ENCODE measurements at regions not wholly inside any gene's neighbourhood (a gene's known extent, or its start where the extent isn't known, plus 50 kb on each side); places are given as distances from the start of the nearest gene placed in this dataset.

DNA sequence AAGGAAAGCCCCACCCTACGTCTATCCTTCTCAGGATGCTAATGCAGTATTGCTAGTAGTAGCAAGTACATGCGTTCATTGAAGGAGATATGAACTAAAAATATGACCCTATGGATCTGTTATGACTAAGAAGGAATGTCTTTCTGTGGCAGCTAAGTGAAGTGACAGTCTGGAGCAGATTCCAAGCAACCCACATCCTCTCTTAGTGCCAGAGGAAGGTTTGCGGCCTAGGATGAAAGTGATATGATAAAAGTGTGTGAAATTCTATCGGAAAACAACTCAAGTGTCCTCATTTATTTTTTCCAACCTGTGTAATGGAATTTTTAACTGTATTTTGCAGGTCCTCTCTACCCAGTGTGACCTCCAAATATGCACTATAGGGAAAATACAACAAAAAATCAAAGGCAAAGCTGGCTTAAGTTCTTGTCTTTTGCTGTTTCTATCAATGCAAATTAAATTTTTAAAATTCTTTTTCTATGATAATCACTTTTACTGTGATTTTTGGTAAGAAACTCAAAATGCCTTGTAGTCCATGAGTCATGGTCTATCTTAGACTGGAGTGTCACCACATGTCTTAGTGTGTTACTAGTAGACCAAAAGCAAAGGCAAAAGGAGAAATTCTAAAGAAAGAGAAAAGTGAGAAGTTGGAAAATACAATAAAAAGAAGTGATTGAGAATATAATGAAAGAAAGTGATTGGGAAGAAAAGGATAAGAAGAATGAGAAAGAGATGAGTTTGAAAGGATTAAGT is 161.2 kb upstream of the TMCO5A start:
- TF ChIP-seq CTCF (IDR thresholded peaks at IDR 0.05; ENCODE audit: borderline replicate concordance, extremely low read depth, low read length, poor library complexity, severe bottlenecking) (no peak), EZH2 (IDR thresholded peaks at IDR 0.05; ENCODE audit: borderline replicate concordance, low read depth, low read length, severe bottlenecking) (no peak)
